HepG2 (cell line): ENCODE measurements at regions not wholly inside any gene's neighbourhood (a gene's known extent, or its start where the extent isn't known, plus 50 kb on each side); places are given as distances from the start of the nearest gene placed in this dataset.
A peak's percentile ranks its signal among the peaks of the same experiment; 100 is the strongest.

Experiments used
- GABPA ChIP-seq, 2 experiments: IDR thresholded peaks; 2 replicates each; pipeline ENCODE4 v1.6.1; 2011 to 2016; ENCODE audit warnings: low read depth in 2 of 2, low read length in 1 of 2, missing biosample characterization in 1 of 2, missing genetic modification characterization in 1 of 2
- HHEX ChIP-seq: IDR thresholded peaks from 2 replicates; pipeline ENCODE4 v1.6.1; 2016; ENCODE audit warnings: control low read depth
- KLF16 ChIP-seq, 2 experiments: sonication (generic) in 1 of 2; formaldehyde crosslinking in 1 of 2; IDR thresholded peaks; 2 replicates each; pipeline versions ENCODE4 v1.6.1 to v1.8.0; 2016 to 2023; ENCODE audit warnings: missing genetic modification reagents in 2 of 2, missing compliant biosample characterization in 1 of 2
- MXI1 ChIP-seq: IDR thresholded peaks from 3 replicates; pipeline ENCODE4 v1.6.1; 2012; ENCODE audit warnings: low read depth, low read length, inconsistent platforms, borderline replicate concordance
- RFXANK ChIP-seq: IDR thresholded peaks from 2 replicates; pipeline ENCODE4 v1.6.1; 2016
- SALL1 ChIP-seq: sonication (generic); formaldehyde crosslinking; IDR thresholded peaks from 2 replicates; pipeline ENCODE4 v1.8.0; 2022; ENCODE audit warnings: mild to moderate bottlenecking, missing genetic modification reagents
- SOX6 ChIP-seq, 2 experiments: fragments of 450-650 bp in 1 of 2; sonication (generic) in 1 of 2; formaldehyde crosslinking in 1 of 2; IDR thresholded peaks; 2 replicates each; pipeline versions ENCODE4 v1.4.0 to v1.6.1; 2017 to 2020; ENCODE audit warnings: antibody characterized with exemption in 1 of 2, mild to moderate bottlenecking in 1 of 2, missing genetic modification reagents in 1 of 2
- ZBTB1 ChIP-seq: sonication (generic); formaldehyde crosslinking; IDR thresholded peaks from 2 replicates; pipeline ENCODE4 v1.4.0; 2020; ENCODE audit warnings: missing genetic modification reagents, borderline replicate concordance
- ZMYM4 ChIP-seq: sonication (generic); formaldehyde crosslinking; IDR thresholded peaks from 2 replicates; pipeline ENCODE4 v1.8.1; 2023; ENCODE audit warnings: mild to moderate bottlenecking, missing genetic modification reagents
- ZNF543 ChIP-seq: sonication (generic); formaldehyde crosslinking; IDR thresholded peaks from 2 replicates; pipeline ENCODE4 v1.4.0; 2020; ENCODE audit warnings: mild to moderate bottlenecking, missing genetic modification reagents
- TF ChIP-seq, protein P1 (sequence below): sonication (generic); formaldehyde crosslinking; IDR thresholded peaks from 2 replicates; pipeline ENCODE4 v1.5.1; 2020; ENCODE audit warnings: mild to moderate bottlenecking, missing genetic modification reagents, borderline replicate concordance
- TF ChIP-seq, protein P2 (sequence below): sonication (generic); formaldehyde crosslinking; conservative IDR thresholded peaks from 2 replicates; pipeline ENCODE4 v1.4.0; 2020; ENCODE audit warnings: mild to moderate bottlenecking, missing genetic modification reagents, moderate library complexity
- TF ChIP-seq, protein P3 (sequence below): sonication (generic); formaldehyde crosslinking; IDR thresholded peaks from 2 replicates; pipeline ENCODE4 v1.4.0; 2020; ENCODE audit warnings: missing genetic modification reagents

GRCh38 chr2:63673865-63674533 lies 85.2 kb downstream of the MDH1 start (continued):
- TF ChIP-seq, protein P1, sequence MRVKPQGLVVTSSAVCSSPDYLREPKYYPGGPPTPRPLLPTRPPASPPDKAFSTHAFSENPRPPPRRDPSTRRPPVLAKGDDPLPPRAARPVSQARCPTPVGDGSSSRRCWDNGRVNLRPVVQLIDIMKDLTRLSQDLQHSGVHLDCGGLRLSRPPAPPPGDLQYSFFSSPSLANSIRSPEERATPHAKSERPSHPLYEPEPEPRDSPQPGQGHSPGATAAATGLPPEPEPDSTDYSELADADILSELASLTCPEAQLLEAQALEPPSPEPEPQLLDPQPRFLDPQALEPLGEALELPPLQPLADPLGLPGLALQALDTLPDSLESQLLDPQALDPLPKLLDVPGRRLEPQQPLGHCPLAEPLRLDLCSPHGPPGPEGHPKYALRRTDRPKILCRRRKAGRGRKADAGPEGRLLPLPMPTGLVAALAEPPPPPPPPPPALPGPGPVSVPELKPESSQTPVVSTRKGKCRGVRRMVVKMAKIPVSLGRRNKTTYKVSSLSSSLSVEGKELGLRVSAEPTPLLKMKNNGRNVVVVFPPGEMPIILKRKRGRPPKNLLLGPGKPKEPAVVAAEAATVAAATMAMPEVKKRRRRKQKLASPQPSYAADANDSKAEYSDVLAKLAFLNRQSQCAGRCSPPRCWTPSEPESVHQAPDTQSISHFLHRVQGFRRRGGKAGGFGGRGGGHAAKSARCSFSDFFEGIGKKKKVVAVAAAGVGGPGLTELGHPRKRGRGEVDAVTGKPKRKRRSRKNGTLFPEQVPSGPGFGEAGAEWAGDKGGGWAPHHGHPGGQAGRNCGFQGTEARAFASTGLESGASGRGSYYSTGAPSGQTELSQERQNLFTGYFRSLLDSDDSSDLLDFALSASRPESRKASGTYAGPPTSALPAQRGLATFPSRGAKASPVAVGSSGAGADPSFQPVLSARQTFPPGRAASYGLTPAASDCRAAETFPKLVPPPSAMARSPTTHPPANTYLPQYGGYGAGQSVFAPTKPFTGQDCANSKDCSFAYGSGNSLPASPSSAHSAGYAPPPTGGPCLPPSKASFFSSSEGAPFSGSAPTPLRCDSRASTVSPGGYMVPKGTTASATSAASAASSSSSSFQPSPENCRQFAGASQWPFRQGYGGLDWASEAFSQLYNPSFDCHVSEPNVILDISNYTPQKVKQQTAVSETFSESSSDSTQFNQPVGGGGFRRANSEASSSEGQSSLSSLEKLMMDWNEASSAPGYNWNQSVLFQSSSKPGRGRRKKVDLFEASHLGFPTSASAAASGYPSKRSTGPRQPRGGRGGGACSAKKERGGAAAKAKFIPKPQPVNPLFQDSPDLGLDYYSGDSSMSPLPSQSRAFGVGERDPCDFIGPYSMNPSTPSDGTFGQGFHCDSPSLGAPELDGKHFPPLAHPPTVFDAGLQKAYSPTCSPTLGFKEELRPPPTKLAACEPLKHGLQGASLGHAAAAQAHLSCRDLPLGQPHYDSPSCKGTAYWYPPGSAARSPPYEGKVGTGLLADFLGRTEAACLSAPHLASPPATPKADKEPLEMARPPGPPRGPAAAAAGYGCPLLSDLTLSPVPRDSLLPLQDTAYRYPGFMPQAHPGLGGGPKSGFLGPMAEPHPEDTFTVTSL (CRISPR knock-in tag), result peak; percentile 57; the same call in 1 of the 2 replicates
- TF ChIP-seq ZBTB1 (CRISPR knock-in tag), result no peak
- no peak for TF ChIP-seq RFXANK (CRISPR knock-in tag)
- 0 out of 2 replicates have a peak, but pooled peaks have one; percentile 31 for TF ChIP-seq SALL1 (CRISPR knock-in tag)
- no peak for TF ChIP-seq ZNF543
- TF ChIP-seq MXI1, result no peak
- 0 out of 4 replicates have a peak, but pooled peaks of 1 of the 2 experiments have one; percentile 17 for TF ChIP-seq KLF16 (CRISPR knock-in tag; IDR thresholded peaks at IDR 0.05)
- TF ChIP-seq, protein P2, sequence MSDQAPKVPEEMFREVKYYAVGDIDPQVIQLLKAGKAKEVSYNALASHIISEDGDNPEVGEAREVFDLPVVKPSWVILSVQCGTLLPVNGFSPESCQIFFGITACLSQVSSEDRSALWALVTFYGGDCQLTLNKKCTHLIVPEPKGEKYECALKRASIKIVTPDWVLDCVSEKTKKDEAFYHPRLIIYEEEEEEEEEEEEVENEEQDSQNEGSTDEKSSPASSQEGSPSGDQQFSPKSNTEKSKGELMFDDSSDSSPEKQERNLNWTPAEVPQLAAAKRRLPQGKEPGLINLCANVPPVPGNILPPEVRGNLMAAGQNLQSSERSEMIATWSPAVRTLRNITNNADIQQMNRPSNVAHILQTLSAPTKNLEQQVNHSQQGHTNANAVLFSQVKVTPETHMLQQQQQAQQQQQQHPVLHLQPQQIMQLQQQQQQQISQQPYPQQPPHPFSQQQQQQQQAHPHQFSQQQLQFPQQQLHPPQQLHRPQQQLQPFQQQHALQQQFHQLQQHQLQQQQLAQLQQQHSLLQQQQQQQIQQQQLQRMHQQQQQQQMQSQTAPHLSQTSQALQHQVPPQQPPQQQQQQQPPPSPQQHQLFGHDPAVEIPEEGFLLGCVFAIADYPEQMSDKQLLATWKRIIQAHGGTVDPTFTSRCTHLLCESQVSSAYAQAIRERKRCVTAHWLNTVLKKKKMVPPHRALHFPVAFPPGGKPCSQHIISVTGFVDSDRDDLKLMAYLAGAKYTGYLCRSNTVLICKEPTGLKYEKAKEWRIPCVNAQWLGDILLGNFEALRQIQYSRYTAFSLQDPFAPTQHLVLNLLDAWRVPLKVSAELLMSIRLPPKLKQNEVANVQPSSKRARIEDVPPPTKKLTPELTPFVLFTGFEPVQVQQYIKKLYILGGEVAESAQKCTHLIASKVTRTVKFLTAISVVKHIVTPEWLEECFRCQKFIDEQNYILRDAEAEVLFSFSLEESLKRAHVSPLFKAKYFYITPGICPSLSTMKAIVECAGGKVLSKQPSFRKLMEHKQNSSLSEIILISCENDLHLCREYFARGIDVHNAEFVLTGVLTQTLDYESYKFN (CRISPR knock-in tag), result peak; percentile 58
- peak; percentile 17; the same call in 1 of the 2 replicates for TF ChIP-seq ZMYM4 (CRISPR knock-in tag)
- no peak for TF ChIP-seq SOX6 (IDR thresholded peaks at IDR 0.05)
- peak; percentile 43; the same call in 1 of the 2 replicates for TF ChIP-seq SOX6 (CRISPR knock-in tag; IDR thresholded peaks at IDR 0.05)
- no peak for TF ChIP-seq GABPA (IDR thresholded peaks at IDR 0.05; ENCODE audit: low read depth, low read length)
- TF ChIP-seq GABPA (CRISPR knock-in tag; IDR thresholded peaks at IDR 0.05; ENCODE audit: low read depth), result no peak
- TF ChIP-seq, protein P3, sequence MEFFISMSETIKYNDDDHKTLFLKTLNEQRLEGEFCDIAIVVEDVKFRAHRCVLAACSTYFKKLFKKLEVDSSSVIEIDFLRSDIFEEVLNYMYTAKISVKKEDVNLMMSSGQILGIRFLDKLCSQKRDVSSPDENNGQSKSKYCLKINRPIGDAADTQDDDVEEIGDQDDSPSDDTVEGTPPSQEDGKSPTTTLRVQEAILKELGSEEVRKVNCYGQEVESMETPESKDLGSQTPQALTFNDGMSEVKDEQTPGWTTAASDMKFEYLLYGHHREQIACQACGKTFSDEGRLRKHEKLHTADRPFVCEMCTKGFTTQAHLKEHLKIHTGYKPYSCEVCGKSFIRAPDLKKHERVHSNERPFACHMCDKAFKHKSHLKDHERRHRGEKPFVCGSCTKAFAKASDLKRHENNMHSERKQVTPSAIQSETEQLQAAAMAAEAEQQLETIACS (CRISPR knock-in tag), result no peak
- no peak for TF ChIP-seq HHEX
